NCI-H524 treated with DMSO at 0.1 percent for 48 hours (cell line): ENCODE measurements at regions not wholly inside any gene's neighbourhood (a gene's known extent, or its start where the extent isn't known, plus 50 kb on each side); places are given as distances from the start of the nearest gene placed in this dataset.

ENCODE experiments used
- DNase-seq: peaks from one replicate; lab custom pipeline; 2025; lab: John Stamatoyannopoulos, UW

DNA sequence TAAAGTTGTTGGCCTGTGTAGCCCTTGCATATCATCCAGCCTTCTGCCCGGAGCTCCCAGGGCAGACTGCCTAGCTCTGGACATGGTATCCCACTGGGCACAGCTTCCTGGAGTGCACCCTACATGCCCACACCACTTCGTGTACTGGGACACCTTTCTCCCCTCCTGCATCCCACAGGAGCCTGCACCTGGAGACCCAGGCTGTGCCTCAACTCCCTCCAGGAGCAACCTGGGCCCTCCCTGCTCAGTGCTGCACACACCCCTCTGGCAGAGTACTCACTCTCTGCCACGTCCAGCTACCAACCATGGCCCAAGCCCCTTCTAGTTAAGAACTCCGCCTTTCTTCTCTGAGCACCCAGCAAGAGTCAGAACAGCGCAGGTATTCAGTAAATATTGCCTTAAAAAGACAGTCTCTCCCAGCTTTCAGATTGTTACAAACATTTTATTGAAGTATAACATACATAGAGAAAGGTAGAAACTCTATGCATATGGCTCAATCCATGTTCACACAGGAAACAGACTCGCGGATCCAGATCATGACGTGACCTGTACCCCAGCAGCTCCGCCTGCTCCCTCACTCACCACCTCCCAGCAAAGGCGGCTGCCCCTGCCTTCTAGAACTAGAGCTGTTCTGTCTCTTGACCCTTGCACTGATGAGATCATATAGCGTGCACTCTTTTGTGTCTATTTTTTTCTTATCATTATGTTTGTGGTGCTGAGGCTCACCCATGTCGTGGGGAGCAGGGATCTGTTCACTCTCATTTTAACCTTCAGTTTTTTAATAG, 98.4 kb upstream of the MYCN start:
- no peak for DNase-seq

DNA sequence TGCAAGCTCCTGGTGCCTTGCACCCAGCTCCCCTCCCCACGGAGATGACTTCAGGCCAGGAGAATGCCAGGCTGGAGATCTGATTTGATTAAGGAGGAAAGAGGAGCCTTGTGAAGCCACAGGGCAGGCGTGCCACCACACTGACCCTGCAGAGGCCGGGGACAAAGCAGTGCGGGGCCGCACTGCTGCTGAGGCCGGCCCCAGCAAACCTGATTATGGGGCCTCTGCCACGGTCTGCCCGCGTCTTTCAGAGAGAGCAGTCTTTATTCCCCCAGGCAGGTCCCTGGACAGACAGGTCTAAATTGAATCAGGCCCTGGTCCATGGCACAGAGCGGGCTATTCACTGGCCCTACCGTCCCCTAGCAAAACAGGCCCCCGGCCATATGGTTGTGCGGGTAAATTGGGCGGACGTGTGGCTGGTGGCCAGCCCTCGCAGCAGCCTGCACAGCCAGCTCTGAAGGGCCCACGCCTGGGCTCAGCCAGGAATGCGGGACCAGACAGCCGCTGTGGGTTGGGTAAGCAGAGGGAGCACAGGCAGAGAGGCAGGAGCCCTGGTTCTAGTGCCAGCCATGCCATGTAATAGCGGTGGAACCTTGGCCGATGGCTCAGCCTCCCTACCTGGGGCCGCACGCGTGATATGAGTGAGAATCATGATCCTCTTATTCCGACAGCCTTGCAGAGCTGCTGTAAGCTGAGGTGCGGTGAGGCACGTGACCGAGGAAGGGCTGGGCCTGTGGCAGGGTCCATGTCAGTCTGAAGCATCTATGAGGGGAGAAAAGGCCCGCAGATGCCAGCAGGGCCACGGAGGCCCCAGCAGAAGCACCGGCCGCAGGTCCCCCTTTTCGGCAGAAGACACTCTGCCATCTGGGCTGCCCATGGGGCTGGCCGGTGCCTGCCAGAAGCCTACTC, 97.3 kb upstream of the MYCN start:
- no peak for DNase-seq

DNA sequence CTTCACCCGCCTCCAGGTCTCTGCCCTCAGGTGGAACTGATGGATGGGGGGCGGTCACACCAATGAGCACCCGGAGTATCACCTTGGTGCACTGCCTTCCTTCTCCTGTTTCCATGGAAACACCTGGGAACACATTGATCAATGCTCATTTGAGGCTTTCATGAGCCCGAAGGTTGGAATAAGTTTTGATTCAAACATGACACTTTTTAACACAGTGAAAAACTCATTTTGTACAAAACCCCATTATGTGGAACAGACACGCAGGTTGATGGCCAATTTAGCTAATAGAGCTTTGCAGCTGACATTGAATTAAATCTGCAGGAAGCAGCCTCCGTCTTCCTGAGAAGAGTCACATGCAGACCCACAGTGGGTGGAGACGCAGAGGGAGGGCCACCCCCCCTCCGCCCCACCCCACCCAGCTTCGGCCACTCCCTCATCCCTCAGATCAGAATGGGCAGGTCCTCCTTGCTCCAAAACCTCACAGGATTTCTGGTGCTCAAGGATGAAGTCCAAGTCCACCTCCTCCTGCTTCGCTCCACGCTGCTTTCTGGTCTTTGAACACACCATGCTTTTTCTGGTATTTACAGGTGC, 96.0 kb upstream of the MYCN start:
- no peak for DNase-seq

DNA sequence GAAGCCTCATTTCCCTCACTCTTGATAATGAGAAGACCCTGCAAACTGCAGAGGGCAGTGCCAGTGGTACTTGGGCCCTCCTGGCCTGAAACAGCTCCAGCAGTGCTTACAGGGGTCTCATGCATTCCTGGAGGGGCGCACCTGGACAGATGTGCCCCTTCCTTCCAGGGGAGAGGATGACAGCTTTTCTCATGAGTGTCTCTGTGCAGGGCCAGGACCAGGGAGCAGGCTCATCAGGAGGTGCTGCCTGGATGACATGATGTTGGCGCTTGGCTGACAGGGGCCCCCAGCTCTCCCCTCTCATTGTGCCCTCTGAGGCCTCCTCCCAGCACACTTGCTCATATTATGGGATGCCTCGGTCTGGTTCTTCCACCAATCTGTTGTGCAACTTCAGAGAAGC, 95.1 kb upstream of the MYCN start:
- no peak for DNase-seq

DNA sequence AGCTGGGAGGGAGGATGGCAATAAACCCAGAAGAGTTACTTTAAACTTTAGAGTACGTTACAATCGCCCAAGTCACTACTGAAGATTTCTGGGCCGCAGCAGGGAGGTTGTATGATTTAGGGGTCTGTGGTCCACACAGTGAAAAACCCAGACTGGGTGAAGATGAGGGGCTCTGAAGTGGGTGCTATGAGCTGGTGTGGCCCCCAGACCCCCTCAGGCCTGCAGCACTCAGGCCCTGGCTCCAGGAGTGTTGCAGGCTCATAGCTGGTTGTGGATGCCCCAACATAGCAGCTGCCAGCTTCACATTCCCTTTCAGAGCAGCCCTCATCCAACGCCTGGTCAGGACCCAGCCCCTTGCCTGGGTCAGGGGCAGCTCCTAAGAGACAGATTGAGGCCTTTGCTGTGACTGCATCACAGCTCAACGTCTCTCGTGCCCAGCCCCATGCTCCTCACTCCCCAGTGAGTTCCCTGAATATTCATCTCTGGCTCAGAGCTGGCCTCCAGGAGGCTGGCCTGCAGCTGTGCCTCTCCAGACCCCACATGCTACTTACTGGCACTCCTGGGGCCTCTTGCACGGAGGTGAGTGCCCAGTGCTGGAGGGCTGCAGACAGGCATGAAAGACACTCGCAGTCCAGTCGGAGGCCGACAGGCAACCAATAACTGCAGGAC, 94.5 kb upstream of the MYCN start:
- DNase-seq: no peak

DNA sequence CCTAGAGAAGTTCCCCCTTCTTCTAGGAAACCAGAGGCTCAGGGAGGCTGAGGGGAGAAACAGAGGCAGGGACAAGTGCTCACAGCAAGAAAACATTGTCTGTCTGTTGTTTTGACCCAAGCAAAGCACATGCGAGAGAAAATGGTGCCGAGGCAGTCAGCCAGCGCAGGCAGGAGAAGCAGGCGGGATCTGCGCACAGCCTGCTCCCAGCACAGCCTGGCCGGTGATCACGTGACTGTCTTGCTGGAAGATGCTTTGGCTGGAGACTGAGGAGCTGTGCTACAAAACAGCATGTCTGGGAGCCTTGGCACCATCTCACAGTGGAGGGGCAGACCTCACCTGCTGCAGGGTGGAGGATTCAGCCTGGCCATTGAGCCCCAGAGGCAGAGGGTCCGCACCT, 93.7 kb upstream of the MYCN start:
- DNase-seq: no peak

DNA sequence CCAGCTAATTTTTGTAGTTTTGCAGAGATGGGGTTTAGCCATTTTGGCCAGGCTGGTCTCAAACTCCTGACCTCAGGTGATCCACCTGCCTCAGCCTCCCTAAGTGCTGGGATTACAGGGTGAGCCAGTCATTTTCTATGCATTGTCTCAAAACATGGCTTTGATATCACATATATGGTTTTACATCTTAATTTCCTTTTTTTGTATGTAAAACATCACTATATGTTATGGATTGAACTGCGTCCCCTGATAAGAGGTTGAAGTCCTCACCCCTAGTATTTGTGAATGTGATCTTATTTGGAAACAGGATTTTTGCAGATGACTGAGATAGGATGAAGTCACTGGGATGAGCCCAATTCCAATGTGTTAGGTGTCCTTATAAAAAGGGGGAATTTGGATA, 89.8 kb upstream of the MYCN start:
- DNase-seq: no peak

DNA sequence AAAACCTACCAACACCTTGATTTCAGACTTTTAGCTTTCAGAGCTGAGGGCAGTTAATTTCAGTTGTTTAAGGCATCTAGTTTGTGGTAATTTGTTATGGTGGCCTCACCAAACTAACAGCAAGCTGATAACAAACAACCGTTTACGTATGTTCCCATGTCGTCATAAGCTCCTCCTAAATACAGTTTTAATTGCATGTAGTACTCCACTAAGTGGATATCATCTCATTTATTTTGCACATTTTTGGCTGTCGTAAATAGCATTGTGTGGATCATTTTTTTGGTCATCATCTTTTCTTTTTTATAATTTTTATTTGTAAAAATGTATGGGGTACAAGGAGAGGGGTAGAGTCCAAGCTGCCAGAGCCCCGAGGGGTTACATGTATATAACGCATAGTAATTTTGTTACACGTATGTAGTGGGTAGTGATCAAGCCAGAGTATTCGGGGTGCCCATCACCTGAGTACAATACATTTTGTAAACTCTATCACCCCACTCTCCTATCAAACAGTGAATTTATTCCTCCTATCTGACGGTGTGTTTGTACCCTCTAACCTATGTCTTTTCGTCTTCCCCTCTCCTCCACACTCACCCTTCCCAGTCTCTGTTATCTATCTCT, 89.2 kb upstream of the MYCN start:
- DNase-seq: no peak

DNA sequence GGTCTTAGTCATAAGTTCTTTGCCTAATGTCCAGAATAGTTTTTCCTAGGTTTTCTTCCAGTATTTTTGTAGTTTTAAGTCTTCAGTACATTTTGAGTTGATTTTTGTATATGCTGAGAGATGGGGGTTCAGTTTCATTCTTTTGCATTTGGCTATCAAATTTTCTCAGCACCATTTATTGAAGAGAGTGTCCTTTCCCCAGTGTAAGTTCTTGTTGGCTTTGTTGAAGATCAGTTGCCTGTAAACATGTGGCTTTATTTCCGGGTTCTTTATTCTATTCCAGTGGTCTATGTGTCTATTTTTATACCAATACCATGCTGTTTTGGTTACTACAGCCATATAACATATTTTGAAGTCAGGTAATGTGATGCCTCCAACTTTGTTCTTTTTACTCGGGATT, 87.5 kb upstream of the MYCN start:
- no peak for DNase-seq

DNA sequence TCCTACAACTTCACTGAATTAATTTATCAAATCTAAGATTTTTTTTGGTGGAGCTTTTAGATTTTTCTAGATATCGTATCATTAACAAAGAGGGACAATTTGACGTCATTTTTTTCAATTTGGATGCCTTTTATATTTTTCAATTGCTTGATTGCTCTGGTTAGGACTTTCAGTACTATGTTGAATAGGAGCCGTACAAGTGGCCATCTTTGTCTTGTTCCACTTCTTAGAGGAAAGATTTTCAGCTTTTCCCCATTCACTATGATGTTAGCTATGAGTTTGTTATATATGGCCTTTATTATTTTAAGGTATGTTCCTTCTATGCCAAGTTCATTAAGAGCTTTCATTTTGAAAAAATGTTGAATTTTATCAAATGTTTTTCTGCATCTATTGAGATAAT, 86.4 kb upstream of the MYCN start:
- no peak for DNase-seq

DNA sequence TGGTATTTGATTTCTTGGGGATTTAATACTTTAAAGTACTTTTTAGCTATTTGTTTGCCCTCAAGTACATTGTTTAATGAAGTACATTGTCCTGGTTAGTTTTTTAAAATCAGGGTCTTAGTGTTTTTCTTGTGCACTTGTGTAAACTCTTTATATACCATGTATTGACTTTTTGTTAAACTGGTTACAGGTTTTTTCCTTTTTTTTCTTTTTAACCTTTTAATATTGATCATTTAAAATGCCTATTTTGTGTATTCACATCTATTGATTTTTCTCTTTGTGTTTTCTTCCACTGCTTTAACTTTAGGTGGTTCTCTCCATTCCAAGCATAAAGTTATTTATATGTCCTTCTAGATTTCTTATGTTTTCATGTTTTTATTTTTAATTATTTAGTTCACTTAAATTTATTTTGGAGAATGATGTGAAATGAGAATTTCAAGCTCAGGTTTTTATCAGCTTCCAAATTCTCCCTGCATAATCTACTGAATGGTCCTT, 84.5 kb upstream of the MYCN start:
- no peak for DNase-seq

DNA sequence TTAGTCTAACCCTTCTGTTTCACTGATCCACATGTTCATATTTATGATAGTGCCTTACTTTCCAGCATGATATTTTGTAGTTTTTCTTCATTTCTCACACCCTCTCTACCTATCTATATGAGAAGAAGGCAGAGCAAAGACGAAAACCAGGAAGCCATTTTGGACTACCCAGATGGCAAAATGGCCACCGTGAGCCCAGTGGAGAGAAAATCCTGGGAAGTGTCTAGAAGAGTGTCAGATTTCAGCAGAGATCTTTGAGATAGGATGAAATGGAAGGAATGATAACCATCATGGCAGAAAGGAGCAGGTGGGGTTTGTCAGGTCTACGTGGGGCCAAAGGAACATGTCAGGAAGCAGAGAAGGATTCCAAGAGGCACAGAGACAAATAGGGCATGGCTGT, 84.0 kb upstream of the MYCN start:
- DNase-seq: no peak

DNA sequence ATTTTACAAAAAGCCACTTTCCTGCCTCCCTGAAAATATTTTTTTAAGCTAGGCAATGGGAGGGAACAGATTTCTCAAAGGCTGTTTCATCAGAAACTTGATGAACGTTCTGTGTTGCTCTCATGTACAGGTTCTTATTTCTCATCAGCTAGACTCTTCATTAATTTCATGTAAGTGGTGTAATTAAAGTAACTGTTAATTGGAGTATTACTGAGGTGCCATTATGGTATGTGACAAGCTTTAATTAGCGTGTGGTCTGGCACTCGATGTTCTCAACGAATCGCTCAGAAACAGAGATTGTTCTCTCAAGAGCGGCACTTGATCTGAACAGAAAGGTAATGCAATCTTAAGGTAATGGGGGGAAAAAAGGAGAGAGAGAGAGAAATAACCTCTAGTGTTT, 81.9 kb upstream of the MYCN start:
- no peak for DNase-seq

DNA sequence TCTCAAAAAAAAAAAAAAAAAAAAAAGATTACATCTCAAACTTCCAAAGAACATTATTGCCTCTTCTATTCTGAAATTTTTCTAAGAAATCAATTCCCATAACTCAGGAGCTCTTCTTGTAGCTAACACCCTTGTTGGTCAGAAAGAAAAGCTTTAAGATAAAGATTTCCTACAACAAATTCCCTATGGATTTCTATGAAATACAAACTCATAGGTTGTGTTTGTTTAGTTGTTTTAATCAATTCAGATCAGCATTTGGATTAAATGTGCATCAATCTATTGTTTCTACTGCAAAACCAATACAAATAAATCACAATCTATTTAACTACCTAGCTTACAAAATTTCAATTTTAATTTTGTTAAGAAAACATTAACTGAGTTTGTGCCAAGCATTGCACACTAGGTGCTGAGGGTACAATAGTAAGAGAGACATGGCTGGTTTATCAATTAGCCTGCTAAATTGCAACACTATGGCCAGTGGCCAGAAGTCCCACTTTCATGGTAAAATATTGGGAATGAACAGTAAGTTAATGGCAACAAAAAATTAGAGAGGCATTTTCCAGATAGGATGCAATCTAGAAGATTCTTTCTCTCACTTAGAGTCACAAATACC, 80.2 kb upstream of the MYCN start:
- DNase-seq: no peak

DNA sequence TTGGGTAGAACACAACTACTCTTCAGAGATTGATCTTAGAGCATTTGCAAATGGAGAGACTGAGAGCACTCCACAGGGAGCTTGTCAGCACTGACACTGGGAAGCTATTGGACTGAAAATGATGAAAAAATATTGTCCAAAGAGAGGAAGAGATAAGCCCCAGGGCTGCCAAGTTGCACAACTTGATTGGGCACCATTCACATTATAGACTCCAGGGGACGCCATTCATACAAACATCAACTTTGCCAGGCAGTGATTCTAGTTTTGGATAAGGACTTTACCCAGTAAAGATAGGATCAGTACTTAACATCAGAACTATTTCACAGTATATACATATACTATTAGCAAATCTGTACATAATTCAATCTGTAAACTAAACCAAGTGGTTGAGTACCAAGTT, 79.6 kb upstream of the MYCN start:
- no peak for DNase-seq

DNA sequence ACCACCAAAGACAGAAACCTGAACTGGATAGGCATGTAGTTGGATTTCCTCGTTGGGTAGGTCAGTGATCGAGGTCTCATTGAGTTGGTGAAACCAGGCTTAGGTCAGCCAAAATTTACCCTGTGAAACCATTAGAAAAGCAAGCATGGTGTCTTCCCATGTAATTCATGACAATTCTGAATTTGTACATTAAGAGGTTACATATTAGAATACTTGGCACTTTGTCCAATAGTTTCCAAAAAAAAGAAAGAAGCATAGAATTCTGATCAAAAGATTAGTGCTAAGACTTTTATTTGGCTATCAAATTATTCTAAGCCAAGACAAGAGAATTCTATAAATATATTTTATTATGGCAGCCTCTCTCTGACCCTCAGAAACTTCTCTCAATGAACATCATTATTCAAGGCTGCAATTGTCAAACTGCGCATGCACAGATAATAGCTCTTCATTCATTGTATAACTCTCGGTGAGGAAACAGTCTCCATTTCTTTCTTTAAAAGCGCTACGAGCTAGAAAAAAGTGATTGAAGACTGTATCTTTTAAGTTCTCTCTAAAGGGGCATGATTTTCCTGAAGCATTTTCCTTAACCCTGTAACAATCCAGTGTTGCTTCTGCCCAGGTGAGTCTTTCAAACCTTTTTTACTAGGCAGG, 79.1 kb upstream of the MYCN start:
- DNase-seq: no peak

DNA sequence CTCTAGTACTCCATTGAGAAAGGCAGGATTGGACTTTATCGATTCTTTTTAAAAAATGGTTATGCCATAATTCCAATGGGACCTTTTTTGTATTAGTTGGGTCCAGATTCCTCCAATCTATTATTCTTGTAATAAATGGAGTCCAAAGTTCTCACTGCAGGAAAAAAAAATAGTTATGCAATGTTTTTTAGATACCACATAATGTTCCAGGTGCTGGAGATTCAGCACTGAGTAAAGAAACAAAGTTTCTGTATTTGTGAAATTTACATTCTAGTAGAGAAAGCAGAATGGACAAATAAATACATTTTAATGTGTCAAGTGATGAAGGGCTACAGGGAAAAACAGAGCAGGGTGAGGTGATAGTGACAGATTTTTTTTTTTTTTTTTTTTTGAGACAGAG, 78.5 kb upstream of the MYCN start:
- DNase-seq: no peak

DNA sequence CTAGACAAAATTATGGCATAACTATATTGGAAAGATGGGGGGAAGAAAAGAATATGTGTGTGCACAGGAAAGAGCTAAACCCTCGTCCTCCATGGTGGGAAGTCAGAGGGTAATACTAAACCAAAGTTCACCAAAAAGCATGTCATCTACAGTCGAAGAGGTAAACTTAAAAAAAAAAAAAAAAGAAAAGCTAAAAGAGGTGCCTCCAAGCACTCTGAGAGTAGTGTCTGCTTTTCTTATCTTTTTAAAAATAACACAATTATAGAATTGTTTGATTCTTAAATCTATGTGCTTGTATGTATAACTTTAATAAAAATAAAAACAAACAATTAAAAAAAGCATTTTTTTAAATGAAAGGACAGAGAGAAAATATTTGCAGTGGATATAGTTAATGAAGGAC, 77.3 kb upstream of the MYCN start:
- DNase-seq: no peak

DNA sequence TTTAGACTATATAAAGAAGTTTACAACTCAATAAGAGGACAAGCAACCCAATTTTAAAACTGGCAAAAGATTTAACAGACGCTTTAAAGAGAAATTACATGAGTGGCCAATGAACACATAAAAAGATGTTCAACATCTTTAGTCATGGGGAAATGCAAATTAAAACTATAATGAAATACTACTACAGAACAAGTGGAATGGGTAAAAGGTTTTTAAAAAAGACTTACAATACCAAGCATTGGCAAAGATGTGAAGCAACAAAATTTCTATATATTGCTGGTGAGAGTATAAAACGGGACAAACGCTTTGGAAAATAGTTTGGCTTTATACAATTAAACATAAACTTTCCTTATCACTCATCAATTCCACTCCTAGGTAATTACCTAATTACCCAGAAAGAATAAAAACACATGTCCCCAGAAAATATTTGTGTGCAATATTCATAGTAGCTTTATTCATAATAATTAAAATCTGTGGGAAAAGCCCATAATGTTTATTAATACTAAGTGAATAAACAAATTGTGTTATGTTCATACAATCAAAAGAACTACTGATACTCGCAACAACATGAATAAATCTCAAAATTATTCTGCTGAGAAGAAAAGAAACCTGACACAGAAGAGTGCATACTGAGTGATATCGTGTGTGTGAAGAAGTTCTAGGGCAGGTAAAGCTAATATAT, 76.7 kb upstream of the MYCN start:
- DNase-seq: no peak

DNA sequence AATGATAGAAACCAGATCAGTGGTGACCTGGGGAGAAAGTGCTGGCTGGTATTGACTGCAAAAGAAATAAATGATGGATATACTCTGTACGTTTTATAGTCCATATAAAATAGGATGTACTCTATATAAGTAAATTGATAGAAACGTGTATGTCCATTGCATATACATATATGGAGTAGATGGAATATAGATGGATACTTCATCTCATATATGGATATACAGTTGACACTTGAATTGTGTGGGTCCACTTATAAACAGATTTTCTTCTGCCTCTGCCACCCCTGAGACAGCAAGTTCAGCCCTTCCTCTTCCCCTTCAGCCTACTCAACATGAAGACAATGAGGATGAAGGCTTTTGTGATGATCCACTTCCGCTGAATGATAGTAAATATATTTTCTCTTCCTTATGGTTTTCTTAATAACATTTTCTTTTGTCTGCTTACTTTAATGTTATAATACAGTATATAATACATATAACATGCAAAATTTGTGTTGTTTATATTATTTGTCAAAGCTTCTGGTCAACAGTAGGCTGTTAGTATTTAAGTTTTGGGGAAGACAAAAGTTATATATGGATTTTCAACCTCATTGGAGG, 76.1 kb upstream of the MYCN start:
- no peak for DNase-seq
